ENCODE measurements at regions not wholly inside any gene's neighbourhood (a gene's known extent, or its start where the extent isn't known, plus 50 kb on each side); places are given as distances from the start of the nearest gene placed in this dataset.

- 22 to 27% methylated on average over 7 of the region's 7 CpGs for WGBS, 2 donors
- ATAC-seq (ENCODE audit: insufficient read depth, low FRiP score), result peak; percentile 76
- Histone ChIP-seq H3K4me3 (no peak overlapping the region), H3K9ac (ENCODE audit: insufficient read depth in 1 of 2, low read length in 2 of 2) (no peak overlapping the region), H3K9me3 (ENCODE audit: control insufficient read depth in 4 of 4, insufficient read depth in 3 of 4, low read length in 3 of 4) (no peaks in the 10 kb centered on the region), H3K27me3 (ENCODE audit: control insufficient read depth in 3 of 3, insufficient read depth in 3 of 3, low read length in 2 of 3) (no peaks in the 10 kb centered on the region), H3K4me1 (ENCODE audit: control insufficient read depth in 5 of 5, insufficient read depth in 5 of 5, low read length in 5 of 5) (peaks cover 0 to 13% (median 0%) of the 10 kb centered on the region in 5 donors), H3K27ac (ENCODE audit: low read depth in 1 of 2, low read length in 1 of 2) (no peak overlapping the region), H3K36me3 (ENCODE audit: control insufficient read depth in 4 of 4, insufficient read depth in 4 of 4, low read length in 4 of 4) (no peaks in the 10 kb centered on the region)
- TF ChIP-seq CTCF (IDR thresholded peaks at IDR 0.05; ENCODE audit: control extremely low read depth, extremely low read depth), result peak; percentile 45
- peak; percentile 68 to 90 (median 86) for DNase-seq
Measured at GRCh38 chr4:153083447-153083947, 120.7 kb upstream of the TRIM2 start.

- DNase-seq (no peak), ATAC-seq (ENCODE audit: insufficient read depth, low FRiP score) (no peak)
- Histone ChIP-seq H3K27ac (ENCODE audit: low read depth in 1 of 2, low read length in 1 of 2) (no peak overlapping the region), H3K36me3 (ENCODE audit: control insufficient read depth in 4 of 4, insufficient read depth in 4 of 4, low read length in 4 of 4) (no peaks in the 10 kb centered on the region), H3K4me3 (no peak overlapping the region), H3K9ac (ENCODE audit: insufficient read depth in 1 of 2, low read length in 2 of 2) (no peak overlapping the region), H3K9me3 (ENCODE audit: control insufficient read depth in 4 of 4, insufficient read depth in 3 of 4, low read length in 3 of 4) (no peaks in the 10 kb centered on the region), H3K27me3 (ENCODE audit: control insufficient read depth in 3 of 3, insufficient read depth in 3 of 3, low read length in 2 of 3) (no peaks in the 10 kb centered on the region), H3K4me1 (ENCODE audit: control insufficient read depth in 5 of 5, insufficient read depth in 5 of 5, low read length in 5 of 5) (peaks cover 0 to 13% (median 0%) of the 10 kb centered on the region in 5 donors)
- WGBS, 2 donors, result 84 to 89% methylated on average over 15 of the region's 15 CpGs
- TF ChIP-seq CTCF (IDR thresholded peaks at IDR 0.05; ENCODE audit: control extremely low read depth, extremely low read depth), result no peak
Measured at GRCh38 chr4:153084224-153084979, 119.8 kb upstream of the TRIM2 start.

- no peaks in the 10 kb centered on the region for H3K36me3 ChIP-seq (ENCODE audit: control insufficient read depth in 4 of 4, insufficient read depth in 4 of 4, low read length in 4 of 4)
- peak; percentile 66 for TF ChIP-seq CTCF (IDR thresholded peaks at IDR 0.05; ENCODE audit: control extremely low read depth, extremely low read depth)
- peak overlapping the region in 1 of 2 donors; percentile 41 for H3K27ac ChIP-seq (ENCODE audit: low read depth in 1 of 2, low read length in 1 of 2)
- DNase-seq, result peak; percentile 79 to 81 (median 81)
- no peak overlapping the region for H3K4me3 ChIP-seq
- peaks cover 0 to 13% (median 0%) of the 10 kb centered on the region in 5 donors for H3K4me1 ChIP-seq (ENCODE audit: control insufficient read depth in 5 of 5, insufficient read depth in 5 of 5, low read length in 5 of 5)
- ATAC-seq (ENCODE audit: insufficient read depth, low FRiP score), result peak; percentile 76
- H3K9ac ChIP-seq (ENCODE audit: insufficient read depth in 1 of 2, low read length in 2 of 2), result peak overlapping the region in 1 of 2 donors; percentile 24
- H3K9me3 ChIP-seq (ENCODE audit: control insufficient read depth in 4 of 4, insufficient read depth in 3 of 4, low read length in 3 of 4), result no peaks in the 10 kb centered on the region
- no peaks in the 10 kb centered on the region for H3K27me3 ChIP-seq (ENCODE audit: control insufficient read depth in 3 of 3, insufficient read depth in 3 of 3, low read length in 2 of 3)
- WGBS, 2 donors, result 10 to 12% methylated on average over 11 of the region's 11 CpGs
Measured at GRCh38 chr4:153084980-153085630, 119.1 kb upstream of the TRIM2 start.
